PC-3 (cell line): ENCODE measurements at regions not wholly inside any gene's neighbourhood (a gene's known extent, or its start where the extent isn't known, plus 50 kb on each side); places are given as distances from the start of the nearest gene placed in this dataset.
"Not testable (repeated sequence)": the region's sequence is repeated elsewhere in the genome, so short reads cannot be mapped to it uniquely, and the experiment has no call there.

Experiments
- ATAC-seq: fragments of 200-7000 bp; cut with Tn5 transposase; 2 replicates; pipeline ENCODE4 v1.9.1; 2020; ENCODE audit warnings: mild to moderate bottlenecking, moderate library complexity
- BruUV-seq: library from RNA; stranded (reverse); fragments of 400-500 nt; replicated peaks from 2 replicates; lab custom pipeline; 2021; lab: Mats Ljungman, UMichigan
- CTCF ChIA-PET: fragments of 300-600 bp; sonication (Branson Sonifier 250); formaldehyde crosslinking; loops from one replicate; lab custom pipeline; 2022; ENCODE audit warnings: antibody characterized with exemption; lab: Charles Lee
- POLR2A ChIA-PET: fragments of 300-600 bp; sonication (Branson Sonifier 250); formaldehyde crosslinking; loops from one replicate; lab custom pipeline; 2022; ENCODE audit warnings: antibody characterized with exemption; ENCODE audit not compliant: unreplicated experiment; lab: Charles Lee
- DNase-seq: peaks from one replicate; pipeline ENCODE4 v3.0.0-alpha.2; 2015
- H2AFZ ChIP-seq: fragments of 300-600 bp; sonication (generic); 2 replicates; pipeline ENCODE4 v1.6.0; 2016; ENCODE audit warnings: antibody characterized with exemption, low read length
- H3F3A ChIP-seq: fragments of 300-600 bp; sonication (generic); one replicate; pipeline ENCODE4 v1.6.0; 2017; ENCODE audit warnings: antibody characterized with exemption, low read length, control low read depth, mild to moderate bottlenecking; ENCODE audit not compliant: unreplicated experiment
- H3K27ac ChIP-seq: fragments of 300-600 bp; sonication (generic); 2 replicates; pipeline ENCODE4 v1.5.1; 2016; ENCODE audit warnings: mild to moderate bottlenecking, low read length
- H3K27me3 ChIP-seq: fragments of 300-600 bp; sonication (generic); 2 replicates; pipeline ENCODE4 v1.6.1; 2016; ENCODE audit warnings: low read length, mixed read lengths
- H3K36me3 ChIP-seq: fragments of 300-600 bp; sonication (generic); 2 replicates; pipeline ENCODE4 v1.6.1; 2016; ENCODE audit warnings: low read depth, mixed run types, low read length, mixed read lengths
- H3K4me1 ChIP-seq: fragments of 300-600 bp; sonication (generic); 2 replicates; pipeline ENCODE4 v1.5.1; 2016; ENCODE audit warnings: low read length; ENCODE audit not compliant: insufficient read depth
- H3K4me2 ChIP-seq: fragments of 300-600 bp; sonication (generic); 2 replicates; pipeline ENCODE4 v1.6.0; 2016; ENCODE audit warnings: low read length
- H3K4me3 ChIP-seq: fragments of 300-600 bp; sonication (generic); 2 replicates; pipeline ENCODE4 v1.5.1; 2016; ENCODE audit warnings: mild to moderate bottlenecking, low read length, mixed read lengths
- H3K79me2 ChIP-seq: fragments of 300-600 bp; sonication (generic); 2 replicates; pipeline ENCODE4 v1.6.1; 2017; ENCODE audit warnings: low read length, mixed read lengths
- H3K9ac ChIP-seq: fragments of 300-600 bp; sonication (generic); 2 replicates; pipeline ENCODE4 v1.6.0; 2016; ENCODE audit warnings: mild to moderate bottlenecking, low read length
- H3K9me2 ChIP-seq: fragments of 300-600 bp; sonication (generic); replicated peaks from 2 replicates; pipeline ENCODE4 v1.6.1; 2016; ENCODE audit warnings: mixed run types, low read length, mixed read lengths
- H3K9me3 ChIP-seq: fragments of 300-600 bp; sonication (generic); 2 replicates; pipeline ENCODE4 v1.6.1; 2016; ENCODE audit warnings: low read length, mixed read lengths
- H4K20me1 ChIP-seq: fragments of 300-600 bp; sonication (generic); 2 replicates; pipeline ENCODE4 v1.6.1; 2016; ENCODE audit warnings: low read length, mixed read lengths
- CTCF ChIP-seq: fragments of 300-600 bp; sonication (generic); conservative IDR thresholded peaks from 2 replicates; pipeline ENCODE4 v1.5.1; 2017; ENCODE audit warnings: antibody characterized with exemption, low read depth, mild to moderate bottlenecking, low read length
- EZH2 ChIP-seq: fragments of 300-600 bp; sonication (generic); IDR thresholded peaks from one replicate; pipeline ENCODE4 v1.6.1; 2017; ENCODE audit warnings: antibody characterized with exemption, mild to moderate bottlenecking, low read length; ENCODE audit not compliant: unreplicated experiment
- EZH2phosphoT487 ChIP-seq: fragments of 300-600 bp; sonication (generic); IDR thresholded peaks from 2 replicates; pipeline ENCODE4 v1.6.1; 2018; ENCODE audit warnings: mild to moderate bottlenecking, antibody characterized with exemption, low read length, borderline replicate concordance
- intact Hi-C: fragments of 100-400 bp; cut with micrococcal nuclease; formaldehyde crosslinking; loops from 2 replicates; pipeline ENCODE4 v1.9.0; 2023

GRCh38 chr4:19478791-19479190 is 772.9 kb upstream of the SLIT2 start:
- CTCF ChIA-PET = no interaction called here
- Histone ChIP-seq H4K20me1 (no peaks in the 10 kb centered on the region), H3K9me2 (no peaks in the 10 kb centered on the region), H3K27me3 (no peaks in the 10 kb centered on the region), H3K36me3 (no peaks in the 10 kb centered on the region), H3K9ac (no peak overlapping the region), H3K4me2 (peak overlapping the region; percentile 65), H3K79me2 (peaks cover 20% of the 10 kb centered on the region), H3K27ac (no peak overlapping the region), H3K9me3 (no peaks in the 10 kb centered on the region), H3K4me1 (peaks cover 9% of the 10 kb centered on the region), H3F3A (no peaks in the 10 kb centered on the region), H2AFZ (no peak overlapping the region), H3K4me3 (no peak overlapping the region)
- ATAC-seq (peak; percentile 81), DNase-seq (peak; percentile 53)
- intact Hi-C loops = loop anchor here (5.0 kb wide), 1 partner anchor 171 kb away; no protein-coding TSS in a partner anchor
- POLR2A ChIA-PET = no interaction called here
- TF ChIP-seq EZH2phosphoT487 (no peak), EZH2 (no peak), CTCF (no peak)
- no TSS peak for BruUV-seq

GRCh38 chr4:19473569-19473968 is 778.1 kb upstream of the SLIT2 start:
- no TSS peak for BruUV-seq
- H3K4me1 ChIP-seq = peaks cover 21% of the 10 kb centered on the region
- no peaks in the 10 kb centered on the region for H3K9me3 ChIP-seq
- no peaks in the 10 kb centered on the region for H3K9me2 ChIP-seq
- no peak for DNase-seq
- no peaks in the 10 kb centered on the region for H3F3A ChIP-seq
- no peak overlapping the region for H2AFZ ChIP-seq
- H3K36me3 ChIP-seq = no peaks in the 10 kb centered on the region
- no peak for ATAC-seq
- intact Hi-C loops = no loop called here
- no peak overlapping the region for H3K4me2 ChIP-seq
- no peak overlapping the region for H3K27ac ChIP-seq
- H3K79me2 ChIP-seq = peaks cover 38% of the 10 kb centered on the region
- no peak overlapping the region for H3K9ac ChIP-seq
- TF ChIP-seq EZH2 = no peak
- TF ChIP-seq CTCF = no peak
- no peak for TF ChIP-seq EZH2phosphoT487
- CTCF ChIA-PET = no interaction called here
- POLR2A ChIA-PET = no interaction called here
- H3K4me3 ChIP-seq = no peak overlapping the region
- no peaks in the 10 kb centered on the region for H3K27me3 ChIP-seq
- no peaks in the 10 kb centered on the region for H4K20me1 ChIP-seq

- no peaks in the 10 kb centered on the region for H3F3A ChIP-seq
- DNase-seq = peak; percentile 27
- peaks cover 38% of the 10 kb centered on the region for H3K79me2 ChIP-seq
- no peaks in the 10 kb centered on the region for H4K20me1 ChIP-seq
- no peak overlapping the region for H3K9ac ChIP-seq
- 0 out of 2 replicates have a peak overlapping the region, but pooled peaks have one; percentile 28 for H3K27ac ChIP-seq
- ATAC-seq = peak; percentile 66
- H3K9me2 ChIP-seq = no peaks in the 10 kb centered on the region
- no peaks in the 10 kb centered on the region for H3K9me3 ChIP-seq
- no peak overlapping the region for H2AFZ ChIP-seq
- H3K36me3 ChIP-seq = no peaks in the 10 kb centered on the region
- BruUV-seq = no TSS peak
- POLR2A ChIA-PET = no interaction called here
- no peaks in the 10 kb centered on the region for H3K27me3 ChIP-seq
- CTCF ChIA-PET = no interaction called here
- TF ChIP-seq EZH2phosphoT487 = no peak
- intact Hi-C loops = no loop called here
- peaks cover 18% of the 10 kb centered on the region for H3K4me1 ChIP-seq
- no peak overlapping the region for H3K4me2 ChIP-seq
- no peak overlapping the region for H3K4me3 ChIP-seq
Measured at GRCh38 chr4:19472666-19473065, 779.0 kb upstream of the SLIT2 start.

GRCh38 chr4:19470001-19470400 is 781.7 kb upstream of the SLIT2 start:
- H3F3A ChIP-seq, POLR2A ChIA-PET, H3K36me3 ChIP-seq, ATAC-seq, BruUV-seq, H3K9me3 ChIP-seq, H3K9ac ChIP-seq, H3K4me3 ChIP-seq, H3K4me2 ChIP-seq, CTCF ChIA-PET, H4K20me1 ChIP-seq, H2AFZ ChIP-seq, DNase-seq, intact Hi-C loops, H3K27ac ChIP-seq, H3K27me3 ChIP-seq, H3K9me2 ChIP-seq: not testable (repeated sequence)
- Histone ChIP-seq H3K4me1 (peaks cover 18% of the 10 kb centered on the region), H3K79me2 (peaks cover 37% of the 10 kb centered on the region)
